Anterior cingulate cortex (tissue), 58 donors: ENCODE measurements at regions not wholly inside any gene's neighbourhood (a gene's known extent, or its start where the extent isn't known, plus 50 kb on each side); places are given as distances from the start of the nearest gene placed in this dataset.

Experiments used
- DNase-seq, 58 donors: peaks; one replicate each; lab custom pipeline; 2025; lab: John Stamatoyannopoulos, UW

GRCh38 chr6:133630651-133631050 is 258.3 kb upstream of the TCF21 start:
- DNase-seq: no peak

- DNase-seq: no peak
These were observed 257.5 kb upstream of the TCF21 start for GRCh38 chr6:133631421-133631820.

- DNase-seq: no peak
These were observed 256.7 kb upstream of the TCF21 start for GRCh38 chr6:133632206-133632605.

- no peak for DNase-seq
These were observed 256.0 kb upstream of the TCF21 start for GRCh38 chr6:133632906-133633305.

- DNase-seq: no peak
These were observed 254.4 kb upstream of the TCF21 start for GRCh38 chr6:133634474-133634873.

- no peak for DNase-seq
These were observed 253.5 kb upstream of the TCF21 start for GRCh38 chr6:133635447-133635846.

GRCh38 chr6:133637436-133637835 is 251.5 kb upstream of the TCF21 start:
- no peak for DNase-seq

GRCh38 chr6:133637874-133638273 is 251.0 kb upstream of the TCF21 start:
- no peak for DNase-seq

- no peak for DNase-seq
These were observed 247.8 kb upstream of the TCF21 start for GRCh38 chr6:133641104-133641503.

- no peak for DNase-seq
These were observed 244.4 kb upstream of the TCF21 start for GRCh38 chr6:133644548-133644891.

- DNase-seq: no peak
These were observed 243.9 kb upstream of the TCF21 start for GRCh38 chr6:133644892-133645619.

- no peak for DNase-seq
These were observed 242.8 kb upstream of the TCF21 start for GRCh38 chr6:133645966-133646740.

- no peak for DNase-seq
These were observed 240.3 kb upstream of the TCF21 start for GRCh38 chr6:133648581-133648980.

- DNase-seq: no peak
These were observed 217.5 kb upstream of the TCF21 start for GRCh38 chr6:133671376-133671775.

GRCh38 chr6:133673056-133673455 is 215.9 kb upstream of the TCF21 start:
- no peak for DNase-seq

- no peak for DNase-seq
These were observed 214.3 kb upstream of the TCF21 start for GRCh38 chr6:133674661-133675060.

- DNase-seq: no peak
These were observed 207.9 kb upstream of the TCF21 start for GRCh38 chr6:133680994-133681393.

- no peak for DNase-seq
These were observed 207.0 kb upstream of the TCF21 start for GRCh38 chr6:133681891-133682290.

GRCh38 chr6:133682506-133683307 is 206.2 kb upstream of the TCF21 start:
- no peak for DNase-seq

GRCh38 chr6:133683308-133683580 is 205.7 kb upstream of the TCF21 start:
- no peak for DNase-seq

- no peak for DNase-seq
These were observed 205.3 kb upstream of the TCF21 start for GRCh38 chr6:133683606-133684005.
